SHP77 (cell line): ENCODE measurements at regions not wholly inside any gene's neighbourhood (a gene's known extent, or its start where the extent isn't known, plus 50 kb on each side); places are given as distances from the start of the nearest gene placed in this dataset.

Experiments
- DNase-seq, 2 experiments: peaks; one replicate each; lab custom pipeline; 2025; lab: John Stamatoyannopoulos, UW

DNA sequence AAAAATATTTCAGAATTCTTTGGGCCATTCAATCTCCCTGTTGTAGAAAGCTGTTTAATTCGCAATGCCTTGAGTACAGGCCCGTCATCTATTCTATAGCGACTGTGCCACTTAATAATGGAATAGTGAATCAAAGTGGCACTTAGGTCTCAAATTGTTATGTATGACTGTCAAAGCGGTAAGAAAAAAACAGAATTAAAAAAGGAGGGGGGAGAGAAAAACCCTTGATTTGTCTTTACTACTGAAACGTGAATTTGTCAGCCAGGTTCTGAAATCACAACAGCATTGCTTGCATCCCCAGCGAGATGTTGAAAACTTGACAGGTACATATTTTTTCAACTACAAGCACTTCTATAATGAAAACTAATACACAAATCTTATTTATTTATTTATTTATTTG lies 320.9 kb downstream of the TFEC start:
- no peak for DNase-seq

DNA sequence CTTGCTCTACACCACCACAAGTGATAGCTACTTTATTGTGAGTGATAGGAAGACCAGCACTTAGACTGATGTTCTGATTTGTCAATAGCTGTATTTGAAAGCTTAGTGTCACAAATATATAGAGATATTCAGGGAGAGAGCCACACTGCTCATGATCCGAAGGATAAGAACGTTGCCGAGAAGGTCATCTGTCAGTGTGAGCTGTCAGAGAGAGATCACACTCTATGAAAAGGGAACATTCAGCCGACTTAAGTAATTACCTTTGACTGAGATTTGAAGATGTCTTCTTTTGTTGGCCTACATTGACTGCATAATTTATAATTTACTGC lies 322.6 kb downstream of the TFEC start:
- no peak for DNase-seq

DNA sequence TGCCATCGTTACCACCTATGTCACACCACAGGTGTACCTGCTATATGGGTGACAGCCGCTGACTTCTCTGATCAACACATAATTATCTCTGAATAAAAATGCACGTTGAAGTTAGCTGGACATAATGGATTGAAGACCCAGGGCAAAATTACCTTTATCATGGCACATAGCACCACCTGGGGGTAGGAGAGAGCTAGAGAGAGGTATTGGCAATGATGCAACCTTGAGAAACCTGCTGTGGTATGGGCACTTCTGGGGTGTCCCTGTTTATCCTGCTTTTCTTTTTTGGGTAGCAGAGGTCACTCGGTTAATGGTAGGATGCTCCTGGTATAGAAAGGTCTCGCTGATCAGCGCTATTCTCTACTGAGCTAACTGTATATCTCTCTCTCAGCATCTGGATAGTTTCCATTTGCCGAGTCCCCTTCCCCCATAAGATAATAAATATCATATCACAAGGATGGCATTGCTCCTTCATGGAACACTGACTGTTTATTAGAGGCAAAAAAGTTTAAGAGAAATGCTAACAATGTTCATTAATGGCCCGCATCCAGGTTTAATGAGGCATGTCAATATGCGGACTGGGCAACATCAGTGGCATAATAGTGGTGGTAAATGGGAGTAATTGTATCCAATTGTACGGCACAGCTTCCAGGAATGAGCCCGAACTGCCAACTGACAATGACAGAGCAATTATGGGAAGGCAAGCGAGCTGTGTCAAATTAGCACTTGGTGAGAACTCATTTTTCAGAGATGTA lies 323.1 kb downstream of the TFEC start:
- DNase-seq: peak; percentile 83 to 86

DNA sequence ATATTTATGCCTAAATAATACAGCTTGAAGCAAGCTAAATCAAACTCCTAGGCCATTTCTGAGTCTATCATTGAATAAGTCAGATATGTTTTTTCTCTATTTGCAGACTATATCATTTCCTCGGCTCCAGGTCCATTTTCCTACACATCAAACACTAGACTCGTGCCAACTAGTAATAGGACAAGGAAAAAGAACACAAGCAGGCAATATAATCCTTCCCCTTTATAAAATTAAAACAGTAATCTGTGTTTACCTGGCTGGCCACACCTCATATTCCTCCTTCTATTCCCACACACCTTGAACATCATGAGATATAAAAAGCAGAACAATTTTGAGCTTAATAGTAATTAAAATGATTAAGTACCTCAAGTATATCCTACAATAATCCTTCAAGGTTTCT lies 325.7 kb downstream of the TFEC start:
- no peak for DNase-seq

DNA sequence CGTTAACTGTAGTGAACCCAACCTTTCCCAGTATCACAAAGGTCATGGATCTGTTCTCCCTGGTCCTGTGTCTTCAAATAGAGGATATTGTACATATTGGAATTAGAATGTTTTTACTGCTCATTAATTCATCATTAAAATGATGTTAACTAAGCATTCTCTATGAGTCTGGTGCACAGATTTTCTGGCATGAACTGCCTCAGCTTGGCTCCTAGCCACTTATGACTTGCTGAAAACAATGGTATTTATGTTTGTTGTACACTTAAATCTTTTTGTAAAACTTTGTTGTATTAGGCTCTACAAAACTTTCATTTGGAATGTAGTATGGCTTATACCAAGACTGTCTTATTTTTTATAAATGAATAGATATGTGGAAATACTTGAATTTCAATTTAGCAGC lies 329.4 kb downstream of the TFEC start:
- no peak for DNase-seq

DNA sequence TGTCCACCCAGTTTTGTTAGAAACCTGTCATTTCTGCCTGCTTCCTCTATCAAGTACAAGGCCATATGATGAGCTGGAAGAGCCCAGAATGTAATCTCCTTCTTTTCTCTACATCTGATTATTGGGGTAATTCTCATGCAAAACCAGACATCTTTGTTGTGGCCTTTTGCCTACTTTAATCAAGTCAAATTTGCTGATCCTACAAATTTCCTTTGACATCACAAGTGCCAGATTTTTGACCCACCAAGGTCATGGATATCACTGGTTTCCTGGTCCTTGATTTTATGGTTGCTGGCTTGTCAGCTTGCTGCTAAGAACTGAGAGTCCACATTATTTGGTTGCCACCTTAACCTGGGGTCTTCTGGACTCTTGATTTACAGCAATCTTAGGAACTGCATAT lies 336.1 kb downstream of the TFEC start:
- no peak for DNase-seq

DNA sequence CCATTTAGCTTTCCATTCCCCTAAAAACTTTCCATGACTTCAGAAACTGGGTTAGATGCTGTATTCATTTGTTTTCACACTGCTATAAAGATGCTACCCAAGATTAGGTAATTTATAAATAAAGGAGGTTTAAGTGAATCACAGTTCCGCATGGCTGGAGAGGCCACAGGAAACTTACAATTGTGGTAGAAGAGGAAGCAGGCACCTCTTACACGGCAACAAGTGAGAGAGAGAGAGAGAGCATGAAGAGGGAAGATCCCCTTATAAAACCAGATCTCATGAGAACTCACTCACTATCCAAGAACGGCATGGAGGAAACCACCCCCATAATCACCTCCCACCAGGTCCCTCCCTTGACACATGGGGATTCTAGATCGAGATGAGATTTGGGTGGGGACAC lies 336.8 kb downstream of the TFEC start:
- no peak for DNase-seq

DNA sequence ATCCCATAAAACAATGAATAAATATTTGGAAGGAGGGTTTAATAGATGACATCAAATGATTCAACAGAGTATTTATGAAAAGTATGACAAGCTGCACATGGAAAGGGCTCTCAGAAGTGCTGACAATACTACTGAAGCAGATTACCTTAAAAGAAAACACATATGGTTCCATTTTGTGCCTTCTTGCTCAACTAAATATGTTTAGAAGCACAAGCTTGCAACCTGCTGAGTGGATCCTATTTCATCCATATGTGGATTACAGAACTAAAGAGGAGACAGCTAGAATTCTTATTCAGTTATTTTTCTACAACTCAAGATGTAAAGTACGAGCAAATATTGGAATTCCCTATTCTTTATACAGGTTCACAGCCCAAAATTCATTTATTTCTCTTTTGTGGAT lies 340.6 kb downstream of the TFEC start:
- no peak for DNase-seq

DNA sequence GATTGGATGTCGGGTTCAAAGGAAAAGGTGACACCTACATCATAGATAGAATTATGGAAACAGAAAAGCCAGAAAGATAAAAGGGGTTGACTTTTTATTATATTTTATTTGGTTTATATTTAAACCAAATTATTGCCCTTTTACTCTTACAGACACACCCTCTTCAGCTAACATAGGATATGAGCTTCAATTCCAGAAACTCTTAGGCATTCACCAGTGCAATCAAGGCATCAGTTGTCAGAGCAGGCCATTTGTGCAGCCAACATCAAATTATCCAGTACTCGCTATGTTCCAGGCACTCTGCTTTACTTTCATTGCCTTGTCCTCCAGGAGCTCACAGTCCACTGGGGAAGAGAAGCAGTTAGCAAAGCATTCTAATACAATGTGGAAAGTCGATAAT lies 347.5 kb downstream of the TFEC start:
- no peak for DNase-seq

DNA sequence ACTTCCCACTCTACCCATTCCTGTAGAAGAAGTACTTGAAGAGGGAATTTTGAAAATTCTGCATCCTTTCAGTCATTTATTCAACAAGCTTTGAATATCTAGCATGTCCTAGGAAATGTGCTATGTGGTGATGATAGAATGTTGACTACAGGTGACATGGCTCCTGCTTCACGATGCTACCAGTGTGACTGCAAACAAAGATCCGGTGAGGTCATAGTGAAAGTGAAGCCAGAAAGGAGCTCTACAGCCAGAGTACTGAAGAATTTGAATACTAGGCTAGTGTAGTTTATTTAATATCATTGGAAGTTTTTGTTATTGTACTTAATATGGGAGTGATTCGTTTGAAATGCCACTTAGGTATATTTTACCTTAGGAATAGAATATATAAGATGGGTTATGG lies 348.1 kb downstream of the TFEC start:
- no peak for DNase-seq

DNA sequence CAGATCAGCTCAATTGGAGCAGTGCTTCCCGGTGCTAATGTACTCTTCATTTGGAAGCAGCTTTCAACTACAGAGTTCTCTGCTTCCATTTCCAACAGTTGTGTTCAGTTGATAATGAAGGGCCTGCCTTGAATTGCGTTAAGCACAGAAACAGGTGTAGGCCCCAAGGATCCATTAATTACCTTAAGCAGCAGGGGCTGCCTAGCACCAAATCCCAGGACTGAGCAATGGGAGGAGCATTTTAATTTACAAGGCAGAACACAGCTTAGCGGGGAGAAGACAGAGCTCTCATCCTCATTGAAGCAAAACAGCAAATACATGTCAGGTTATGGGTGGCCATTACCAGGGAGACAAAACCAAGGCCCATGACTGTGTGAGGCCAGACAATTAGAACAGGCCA lies 349.6 kb downstream of the TFEC start:
- DNase-seq: no peak

DNA sequence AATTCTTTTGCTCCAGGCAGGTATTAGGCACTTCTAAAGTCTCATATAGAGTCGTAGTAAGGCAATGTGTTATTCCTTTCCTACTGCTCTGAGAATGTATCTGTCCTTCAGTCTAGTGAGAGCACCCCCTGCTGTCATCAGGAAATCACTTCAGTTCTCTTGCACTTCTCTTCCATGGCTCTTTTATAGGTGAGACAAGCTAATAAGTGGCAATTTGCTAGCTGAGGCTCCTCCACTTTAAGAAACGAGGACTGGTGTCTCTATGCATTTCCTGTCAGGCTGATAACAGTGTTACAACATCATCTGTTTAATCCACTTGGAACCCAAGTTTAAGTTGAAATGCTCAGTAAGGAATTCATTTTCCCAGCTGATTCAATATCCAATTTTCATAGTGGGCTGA lies 350.6 kb downstream of the TFEC start:
- peak in 1 of 2 experiments; percentile 38 for DNase-seq

DNA sequence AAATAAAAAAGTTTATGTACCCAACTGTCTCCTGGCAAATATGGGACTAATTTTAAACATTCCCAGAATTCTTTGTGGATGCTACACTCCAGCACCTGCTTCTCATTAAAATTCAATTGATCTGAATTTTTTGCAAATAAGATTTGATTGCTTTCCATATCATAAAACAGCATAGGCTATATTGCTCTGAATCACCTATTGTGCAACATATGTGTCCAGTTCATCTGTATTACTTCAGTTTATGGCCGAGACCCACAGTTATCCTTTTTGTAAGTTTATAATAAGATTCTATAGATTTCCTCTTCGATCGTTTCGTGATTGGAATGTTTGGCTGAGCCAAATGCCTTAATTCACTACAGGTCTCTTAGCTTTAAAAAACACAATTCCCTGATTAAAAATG lies 351.1 kb downstream of the TFEC start:
- DNase-seq: no peak

DNA sequence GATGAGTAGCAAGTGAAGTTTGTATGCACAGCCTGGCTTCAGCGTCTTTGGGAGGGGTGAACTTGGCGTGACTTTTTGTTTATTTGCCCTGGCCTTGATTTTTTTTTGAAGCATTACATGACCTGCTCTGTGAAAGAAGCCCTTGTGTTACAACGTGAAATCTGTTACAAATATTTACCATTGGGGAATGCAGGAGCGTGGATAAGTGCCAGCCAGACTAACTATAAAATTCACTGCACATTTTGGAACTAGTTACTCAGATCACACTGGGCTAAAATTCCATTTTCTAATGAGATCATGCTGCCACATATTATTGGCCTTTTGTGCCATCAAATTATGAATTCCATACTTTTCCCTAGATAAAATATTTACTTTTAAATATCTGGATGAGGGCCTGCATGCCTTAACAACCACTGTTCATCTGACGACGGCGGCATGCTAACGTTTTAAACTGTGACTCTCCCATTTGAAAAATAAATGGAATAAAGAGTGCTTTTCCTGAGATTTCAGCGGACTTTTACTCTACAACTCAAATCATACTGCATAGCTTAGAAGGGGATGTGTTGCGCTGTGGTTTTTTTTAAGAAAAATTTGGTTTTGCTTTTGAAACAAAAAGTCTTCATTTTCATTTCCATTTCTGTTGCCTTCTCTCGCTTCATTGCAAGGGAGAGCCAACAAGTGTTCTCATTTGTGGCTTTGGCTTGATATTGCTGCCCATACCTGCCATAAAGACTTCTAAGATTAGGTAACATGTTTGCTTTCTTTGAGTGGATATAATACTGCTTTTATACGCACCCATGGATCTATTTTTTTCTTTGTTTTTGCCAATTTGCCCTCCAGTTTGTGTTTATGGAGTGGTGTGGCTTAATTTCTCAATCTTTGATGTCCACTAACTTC lies 352.2 kb downstream of the TFEC start:
- DNase-seq: peak in 1 of 2 experiments; percentile 7

DNA sequence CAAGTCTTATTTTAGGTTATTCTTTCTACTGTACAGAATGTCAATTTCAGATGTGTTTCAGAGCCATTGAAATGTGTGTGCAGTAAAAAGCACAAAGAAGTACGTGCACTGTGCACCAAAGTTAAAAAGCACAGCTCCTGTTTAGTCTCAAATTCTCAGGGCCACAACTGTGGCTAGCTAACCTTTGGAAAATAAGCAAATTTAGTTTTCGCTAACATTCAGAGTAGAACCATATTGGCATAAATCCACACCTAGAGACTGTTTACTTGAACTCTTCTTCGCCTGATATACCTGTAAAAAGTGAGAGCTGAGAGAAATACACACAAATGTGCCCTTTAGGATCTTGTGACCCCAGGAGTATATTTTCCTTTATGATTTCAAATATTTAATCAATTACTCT lies 353.9 kb downstream of the TFEC start:
- no peak for DNase-seq

DNA sequence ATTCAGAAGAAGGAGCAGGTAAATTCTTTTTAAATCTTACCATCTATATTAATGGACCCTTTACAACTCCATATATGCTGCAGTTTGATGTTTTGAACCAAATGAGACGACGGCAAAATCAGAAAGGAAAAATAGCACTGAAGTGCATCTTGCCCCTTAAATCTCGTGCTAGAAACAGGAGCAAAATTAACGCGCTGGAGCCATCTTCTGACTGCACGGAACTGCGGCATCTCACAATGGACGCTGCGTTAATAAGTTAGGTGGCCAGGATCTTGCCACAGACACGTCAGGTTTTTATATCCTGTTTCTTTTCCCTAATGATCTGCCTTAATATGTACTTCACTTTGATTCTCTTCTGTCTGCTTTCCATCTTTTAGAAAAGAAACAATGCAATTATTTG lies 354.5 kb downstream of the TFEC start:
- peak; percentile 78 to 79 for DNase-seq

DNA sequence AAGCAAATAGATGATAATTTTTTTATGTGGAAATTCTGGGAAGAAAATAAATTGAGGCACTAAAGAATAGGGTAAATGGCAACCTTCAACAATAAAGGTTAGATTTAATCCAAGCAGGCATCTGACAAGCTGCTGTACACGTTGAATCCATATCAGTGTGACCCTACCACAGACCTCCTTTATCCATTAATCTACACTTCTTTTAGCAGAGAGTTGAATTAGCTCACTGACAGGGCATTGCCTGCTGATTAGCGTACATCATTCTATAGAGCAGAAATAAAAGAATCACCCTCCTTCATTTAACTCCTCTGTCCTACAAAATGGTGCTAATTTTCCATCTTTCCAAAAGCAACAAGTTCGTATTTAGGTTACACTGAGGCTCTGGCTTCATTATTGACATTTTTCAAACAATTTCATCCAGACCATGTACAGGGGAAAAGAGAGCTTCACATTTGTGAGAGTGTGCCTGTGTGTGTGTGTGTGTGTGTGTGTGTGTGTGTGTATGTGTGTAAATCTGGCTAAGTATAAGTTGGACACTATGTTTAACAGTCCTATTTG lies 356.0 kb downstream of the TFEC start:
- no peak for DNase-seq

DNA sequence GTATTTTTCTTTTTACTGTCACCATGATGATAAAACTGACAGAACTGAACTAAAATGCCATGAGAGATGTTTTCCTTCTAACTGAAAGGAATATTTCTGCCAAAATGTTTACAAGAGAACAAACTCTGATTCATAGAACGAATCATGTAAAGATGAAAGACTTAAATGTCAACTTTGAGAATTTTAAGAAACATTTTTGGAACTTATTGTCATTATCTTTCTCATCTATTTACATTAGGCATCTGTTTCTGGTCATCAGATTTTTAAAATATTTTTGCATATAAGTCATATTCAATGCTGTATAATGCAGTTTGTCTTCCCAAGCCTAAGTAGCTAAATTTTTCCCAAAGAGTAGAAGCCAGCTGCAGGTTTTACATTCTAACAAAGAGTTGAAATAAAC lies 358.5 kb downstream of the TFEC start:
- DNase-seq: no peak

DNA sequence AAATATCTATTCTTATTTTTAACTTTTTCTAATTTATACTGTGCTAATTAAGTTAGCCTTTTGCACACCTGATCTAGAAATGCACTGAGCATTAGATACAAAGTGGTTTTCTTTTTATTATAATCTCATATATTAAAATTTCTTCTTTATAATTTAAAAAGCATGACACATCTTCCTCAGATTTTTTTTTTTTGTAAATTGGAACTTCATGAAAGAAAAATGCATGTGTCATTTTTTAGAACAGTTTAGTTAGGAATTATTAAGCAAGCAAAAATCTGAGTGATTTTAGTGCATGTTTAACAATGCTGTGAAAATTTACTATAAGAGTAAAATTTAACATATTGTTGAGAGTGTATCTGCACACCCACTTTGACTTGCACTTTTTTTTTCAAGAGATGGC lies 367.9 kb downstream of the TFEC start:
- no peak for DNase-seq

DNA sequence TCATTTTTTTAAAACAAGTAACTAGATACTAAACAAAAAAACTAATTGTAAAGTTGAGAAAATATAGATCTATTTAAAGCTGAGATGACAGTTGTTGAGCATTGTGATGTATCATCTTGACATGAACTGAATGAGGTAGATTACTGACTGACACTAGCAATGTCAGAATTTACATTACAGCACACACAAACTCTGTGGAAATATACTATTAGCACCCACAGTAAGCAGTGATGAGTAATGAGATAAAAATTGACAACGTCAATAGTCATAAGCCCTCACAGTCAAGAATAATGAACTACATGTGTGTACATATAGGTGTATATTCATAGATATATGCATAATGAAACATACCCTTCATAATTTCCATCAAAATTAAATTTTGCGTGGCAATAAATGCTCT lies 368.4 kb downstream of the TFEC start:
- no peak for DNase-seq

DNA sequence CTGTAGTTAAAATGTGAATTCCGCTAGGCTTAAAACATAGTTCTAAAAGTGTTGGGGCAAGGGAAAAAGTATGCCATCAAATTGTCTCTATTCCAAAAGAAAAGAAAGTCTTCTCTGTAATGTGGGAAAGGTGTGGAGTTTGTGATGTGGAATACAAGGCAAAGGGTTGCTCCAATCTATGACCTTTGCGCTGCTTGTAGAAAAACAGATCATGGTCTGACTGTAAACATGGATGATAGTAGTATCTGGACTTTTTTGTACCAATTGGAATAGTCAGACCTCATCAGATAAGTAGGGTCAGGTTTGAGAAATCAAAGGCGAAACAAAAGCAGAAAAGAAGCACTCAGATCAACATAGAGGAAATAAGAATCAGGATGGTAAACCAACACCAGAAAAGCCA lies 372.3 kb downstream of the TFEC start:
- DNase-seq: no peak

DNA sequence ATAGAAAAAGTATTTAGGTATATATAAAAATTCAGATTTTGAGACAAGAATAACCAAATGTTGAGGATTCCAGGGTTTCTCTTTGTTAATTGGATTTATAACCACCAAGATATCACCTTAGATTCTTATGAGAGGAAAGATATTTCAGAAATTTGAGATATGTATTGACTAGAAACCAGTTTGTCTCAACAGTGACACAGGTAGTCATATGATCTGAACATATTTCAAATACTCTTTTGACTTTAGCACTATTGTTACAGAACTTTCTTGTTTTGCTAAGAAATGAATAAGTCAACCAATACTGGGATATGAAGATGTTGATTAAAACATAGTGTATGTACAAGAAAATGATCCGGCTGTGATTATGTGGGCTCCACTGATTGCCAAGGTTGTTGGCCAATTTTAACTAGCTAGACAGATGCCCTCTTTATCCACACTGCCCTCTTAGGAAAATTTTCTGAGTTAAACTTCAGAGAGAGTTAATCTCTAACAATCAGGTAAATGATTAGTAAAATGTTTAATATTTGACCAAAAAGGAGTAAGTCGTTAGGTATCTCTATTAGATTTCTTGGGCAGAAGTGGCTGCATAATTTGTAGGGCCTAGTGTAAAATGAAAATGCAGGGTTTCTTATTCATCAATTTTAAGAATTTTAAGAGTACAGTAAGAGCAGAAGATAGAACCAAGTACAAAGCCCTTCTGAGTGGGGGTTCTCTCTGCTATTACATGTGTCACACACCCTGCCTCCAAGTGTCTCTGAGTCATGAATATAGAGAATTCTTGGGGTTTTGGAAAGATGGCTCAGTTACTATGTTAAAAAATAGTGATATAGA lies 376.0 kb downstream of the TFEC start:
- no peak for DNase-seq
